Suprapubic skin (tissue), 4 donors: ENCODE measurements at regions not wholly inside any gene's neighbourhood (a gene's known extent, or its start where the extent isn't known, plus 50 kb on each side); places are given as distances from the start of the nearest gene placed in this dataset.

ENCODE experiments used
- EP300 ChIP-seq: sonication (generic); formaldehyde crosslinking; IDR thresholded peaks from one replicate; pipeline ENCODE4 v1.6.1; 2017; ENCODE audit warnings: antibody characterized with exemption
- POLR2A ChIP-seq, 2 donors: fragments of 450-650 bp; IDR thresholded peaks; one replicate each; pipeline ENCODE4 v1.6.1; 2017; ENCODE audit warnings: antibody characterized with exemption in 2 of 2, mild to moderate bottlenecking in 2 of 2, moderate library complexity in 2 of 2
- POLR2AphosphoS5 ChIP-seq, 3 donors: sonication (generic); formaldehyde crosslinking; IDR thresholded peaks; one replicate each; pipeline ENCODE4 v1.6.1; 2017; ENCODE audit warnings: antibody characterized with exemption in 3 of 3
- TF ChIP-seq, protein P1 (sequence below), 2 donors: fragments of 200-600 bp in 1 of 2; fragments of 450-650 bp in 1 of 2; sonication (generic) in 1 of 2; IDR thresholded peaks; one replicate each; pipeline ENCODE4 v1.5.1; 2016 to 2019; ENCODE audit warnings: antibody characterized with exemption in 2 of 2, mild to moderate bottlenecking in 1 of 2, moderate library complexity in 1 of 2

DNA sequence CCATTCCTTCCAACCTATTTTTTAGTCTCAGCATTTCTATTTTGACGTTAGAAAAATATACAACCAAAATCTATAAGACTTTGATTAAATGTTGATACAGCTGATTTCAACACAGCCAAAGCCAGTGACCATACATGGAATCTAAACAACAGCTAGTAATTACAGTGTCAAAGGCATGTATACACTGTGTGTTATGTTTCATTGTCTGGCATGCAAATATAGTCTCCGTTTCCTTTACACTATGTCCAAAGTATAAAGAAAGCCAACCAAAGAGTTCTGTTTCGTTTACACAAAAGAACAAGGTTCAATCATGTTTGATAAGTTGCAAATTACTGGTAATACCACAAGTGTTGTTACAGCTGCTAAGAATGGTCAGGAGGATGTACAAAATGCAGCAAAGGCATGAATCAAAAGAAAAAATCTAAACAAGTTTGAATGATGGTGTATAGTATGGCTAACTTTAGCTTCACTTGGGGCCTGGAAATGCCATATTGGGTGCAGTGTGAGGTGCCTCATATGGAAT is 268.3 kb upstream of the FERD3L start:
- TF ChIP-seq EP300 = no peak
- TF ChIP-seq, protein P1, sequence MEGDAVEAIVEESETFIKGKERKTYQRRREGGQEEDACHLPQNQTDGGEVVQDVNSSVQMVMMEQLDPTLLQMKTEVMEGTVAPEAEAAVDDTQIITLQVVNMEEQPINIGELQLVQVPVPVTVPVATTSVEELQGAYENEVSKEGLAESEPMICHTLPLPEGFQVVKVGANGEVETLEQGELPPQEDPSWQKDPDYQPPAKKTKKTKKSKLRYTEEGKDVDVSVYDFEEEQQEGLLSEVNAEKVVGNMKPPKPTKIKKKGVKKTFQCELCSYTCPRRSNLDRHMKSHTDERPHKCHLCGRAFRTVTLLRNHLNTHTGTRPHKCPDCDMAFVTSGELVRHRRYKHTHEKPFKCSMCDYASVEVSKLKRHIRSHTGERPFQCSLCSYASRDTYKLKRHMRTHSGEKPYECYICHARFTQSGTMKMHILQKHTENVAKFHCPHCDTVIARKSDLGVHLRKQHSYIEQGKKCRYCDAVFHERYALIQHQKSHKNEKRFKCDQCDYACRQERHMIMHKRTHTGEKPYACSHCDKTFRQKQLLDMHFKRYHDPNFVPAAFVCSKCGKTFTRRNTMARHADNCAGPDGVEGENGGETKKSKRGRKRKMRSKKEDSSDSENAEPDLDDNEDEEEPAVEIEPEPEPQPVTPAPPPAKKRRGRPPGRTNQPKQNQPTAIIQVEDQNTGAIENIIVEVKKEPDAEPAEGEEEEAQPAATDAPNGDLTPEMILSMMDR (IDR thresholded peaks at IDR 0.05) = no peak
- no peak for TF ChIP-seq POLR2A (IDR thresholded peaks at IDR 0.05)
- TF ChIP-seq POLR2AphosphoS5 (IDR thresholded peaks at IDR 0.05) = no peak
